ENCODE measurements at regions not wholly inside any gene's neighbourhood (a gene's known extent, or its start where the extent isn't known, plus 50 kb on each side); places are given as distances from the start of the nearest gene placed in this dataset.

DNA sequence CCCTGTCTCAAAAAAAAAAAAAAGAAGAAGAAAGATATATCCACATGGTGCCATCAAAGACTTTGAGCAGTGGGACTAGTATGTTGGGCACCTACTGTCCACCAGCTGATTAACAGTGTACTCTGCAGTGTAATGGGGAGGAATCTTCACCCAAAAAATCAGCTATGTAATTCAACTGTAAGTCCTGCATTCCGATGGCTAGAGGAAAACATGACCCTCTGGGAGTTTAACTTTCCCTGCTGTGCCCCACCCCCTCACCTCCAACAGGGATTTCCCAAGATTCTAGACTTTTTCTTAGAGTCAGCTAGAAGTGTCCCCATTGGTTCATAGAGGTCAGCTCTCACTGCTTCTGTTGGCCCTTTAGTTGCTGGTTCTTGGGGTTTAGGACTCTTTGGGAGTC lies 221.2 kb upstream of the CLINT1 start:
- no peak for DNase-seq

DNA sequence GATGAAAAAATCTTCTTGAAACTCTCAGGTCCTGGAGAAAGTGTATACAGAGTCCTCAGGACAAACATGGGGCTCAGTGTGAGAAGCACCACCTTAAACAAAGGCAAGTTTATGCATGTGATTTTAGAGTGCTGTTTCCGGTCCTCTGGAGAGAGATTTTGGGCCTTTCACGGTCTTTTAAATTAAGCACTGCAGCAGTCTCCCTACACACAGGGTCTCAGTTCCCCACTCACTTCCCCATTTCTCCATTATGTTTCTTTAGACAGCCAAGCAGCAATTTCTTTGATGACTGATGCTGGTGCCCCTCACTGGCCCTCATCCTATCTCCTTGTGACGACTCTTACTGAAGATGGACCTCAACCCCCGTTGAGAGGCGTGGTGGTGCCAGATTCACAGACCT lies 220.2 kb upstream of the CLINT1 start:
- DNase-seq: no peak

DNA sequence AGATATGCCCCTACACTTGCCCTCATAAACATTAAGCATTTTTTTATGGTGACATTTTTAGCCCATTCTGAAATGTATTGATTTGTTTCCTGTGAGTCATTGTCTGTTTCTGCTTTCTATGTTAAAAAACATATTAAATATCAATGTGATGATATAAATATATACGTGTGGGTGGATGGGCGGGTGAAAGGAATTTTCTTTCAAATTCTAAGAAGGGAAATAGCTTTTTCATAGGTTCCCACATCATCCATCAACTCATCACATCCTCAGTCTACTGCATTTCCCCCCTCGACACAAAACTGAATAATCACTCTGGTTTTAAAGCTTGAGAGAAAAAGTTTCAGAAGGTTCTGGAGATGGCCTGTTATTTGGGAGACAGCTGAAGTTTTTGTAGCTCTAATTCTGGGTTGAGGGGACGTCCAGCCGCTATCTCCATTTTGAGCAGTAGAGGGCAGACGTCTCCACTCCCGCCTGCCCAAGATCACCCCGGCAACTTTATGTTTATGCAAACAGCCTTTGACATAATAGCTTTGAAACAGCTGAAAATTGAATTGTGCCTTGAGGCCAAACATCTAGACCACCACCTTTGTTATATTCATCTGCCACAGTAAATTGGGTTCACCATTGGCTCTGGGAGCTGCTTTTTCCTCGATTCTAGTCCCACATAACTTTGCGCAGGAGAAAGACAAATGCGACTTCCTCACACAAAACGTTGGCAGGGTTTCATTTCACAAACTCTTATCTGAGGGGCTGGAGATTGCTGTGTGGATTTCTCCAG lies 216.2 kb upstream of the CLINT1 start:
- DNase-seq: peak; percentile 12

DNA sequence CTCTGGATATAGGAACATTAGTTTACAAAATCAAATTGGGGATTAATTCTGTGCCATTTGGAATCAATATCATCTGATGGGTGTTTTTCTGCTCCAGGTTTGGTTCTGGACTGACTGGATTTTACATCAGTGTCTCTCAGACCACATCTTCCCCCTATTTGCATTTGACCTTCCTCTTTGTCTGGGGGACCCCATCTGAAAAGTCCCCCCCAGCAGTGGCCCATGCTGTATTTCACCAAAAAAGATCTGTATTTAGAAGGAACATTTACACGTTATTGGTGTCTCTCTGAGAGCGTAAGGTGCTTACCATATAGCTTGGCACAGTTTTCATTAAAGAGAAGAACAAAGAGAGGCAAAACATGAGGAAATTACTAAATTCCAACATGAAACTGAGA lies 215.6 kb upstream of the CLINT1 start:
- no peak for DNase-seq

DNA sequence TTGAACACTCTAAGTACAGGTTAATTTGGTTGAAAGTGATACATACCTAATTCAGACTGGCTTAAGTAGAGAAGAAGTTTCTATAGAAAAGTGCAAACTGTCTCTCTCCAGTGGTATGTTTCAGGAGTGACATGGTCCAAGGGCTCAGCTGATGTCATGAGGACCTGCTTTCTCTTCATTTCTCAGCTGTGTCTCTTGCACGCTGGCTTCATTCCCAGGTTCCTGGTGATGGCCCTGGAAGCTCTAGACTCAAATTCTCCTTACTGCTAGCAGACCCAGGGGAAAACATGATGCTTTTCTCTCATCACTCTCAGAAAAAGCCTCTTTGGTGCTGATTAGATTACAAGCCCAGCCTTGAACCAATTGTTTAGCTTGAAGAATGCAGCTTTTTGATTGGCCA lies 211.9 kb upstream of the CLINT1 start:
- DNase-seq: no peak

DNA sequence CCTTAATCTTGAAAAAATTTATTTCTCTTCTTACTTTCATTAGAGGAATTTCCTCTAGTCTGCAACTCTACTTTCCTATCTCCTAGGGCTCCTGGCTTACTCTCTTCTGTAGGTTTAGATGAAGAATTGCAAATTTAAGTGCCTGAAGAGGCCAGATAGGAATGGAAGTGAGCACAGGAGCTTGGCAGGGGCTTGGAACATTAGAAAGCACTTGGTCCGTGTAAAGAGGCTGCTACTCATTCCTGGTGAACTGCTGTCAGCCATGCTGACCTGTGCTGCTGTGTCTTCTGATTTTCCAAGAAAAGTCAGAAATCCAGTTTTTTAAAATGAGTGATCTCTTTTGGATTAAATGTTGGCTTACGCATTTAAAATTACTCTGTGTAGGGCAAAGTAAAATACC lies 210.9 kb upstream of the CLINT1 start:
- DNase-seq: no peak

DNA sequence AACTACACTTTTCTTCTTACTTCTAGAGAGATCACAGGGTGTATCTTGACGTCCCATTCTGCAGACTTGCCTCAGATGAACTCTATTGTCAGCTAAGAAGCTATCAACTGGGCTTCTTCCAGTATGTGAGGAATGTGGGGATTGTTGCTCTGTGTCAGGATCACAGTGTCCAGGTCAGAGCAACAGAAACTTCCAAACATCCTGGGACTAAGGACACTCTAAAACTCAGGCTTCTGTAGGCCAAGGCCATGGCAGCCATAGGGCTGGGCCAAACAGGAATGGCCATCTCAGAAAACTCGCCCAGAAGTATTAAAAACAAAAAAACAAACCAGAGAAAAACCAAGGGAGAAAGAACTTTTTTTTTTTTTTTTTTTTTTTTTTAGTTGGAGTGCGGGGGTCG lies 210.0 kb upstream of the CLINT1 start:
- DNase-seq: no peak

DNA sequence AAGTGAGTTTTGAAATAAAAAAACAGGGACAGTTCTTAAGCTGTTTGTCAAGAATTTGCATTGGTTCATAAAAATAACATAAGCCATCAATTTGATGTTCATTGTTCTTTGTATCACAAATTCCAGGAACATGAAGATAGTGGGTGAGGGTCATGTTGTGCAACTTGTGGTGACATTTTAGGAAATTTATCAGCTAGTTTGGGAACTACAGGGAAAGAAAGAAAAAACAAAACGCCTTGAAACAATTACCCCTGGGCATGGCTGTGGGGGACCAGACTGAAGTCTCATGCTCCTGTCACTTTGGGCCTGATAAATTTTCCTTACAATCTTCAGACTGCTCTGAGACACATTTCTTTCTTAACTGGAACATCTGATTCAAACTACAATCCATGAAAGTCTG lies 207.1 kb upstream of the CLINT1 start:
- no peak for DNase-seq

DNA sequence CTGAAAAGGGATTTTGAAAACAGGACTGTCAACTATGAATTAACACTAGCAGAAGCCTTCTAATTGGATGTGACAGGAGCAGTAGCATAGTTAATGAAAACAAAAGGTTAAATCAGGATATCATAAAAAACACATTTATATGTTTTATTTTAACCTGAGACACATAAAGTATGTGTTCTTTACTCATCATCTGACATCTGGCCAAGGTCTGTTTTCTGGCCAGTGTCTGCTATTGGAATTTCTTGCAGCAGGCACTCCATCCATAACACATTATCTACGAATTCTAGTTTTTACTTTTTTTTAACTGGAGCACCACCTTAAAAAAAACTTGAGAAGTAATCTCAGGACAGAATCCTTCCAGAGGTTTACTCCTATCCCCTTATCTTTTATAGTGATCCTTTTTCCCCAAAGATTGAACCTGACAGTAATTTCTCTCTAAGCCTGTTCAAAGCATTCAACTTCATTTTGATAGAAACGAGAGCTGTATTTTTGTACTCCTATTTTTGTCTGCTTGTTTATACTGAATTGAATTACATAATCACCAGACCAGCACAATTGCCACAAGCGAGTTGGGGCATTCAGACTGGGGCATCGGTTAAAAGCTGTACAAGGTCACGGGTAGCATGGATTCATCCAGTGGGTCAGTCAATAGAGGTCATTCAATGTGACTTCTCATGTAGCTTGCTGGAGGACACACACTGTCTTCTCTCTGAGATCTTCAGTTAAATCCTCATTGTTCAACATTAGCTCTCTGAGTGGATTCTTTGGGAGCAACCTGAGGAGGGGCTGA lies 205.6 kb upstream of the CLINT1 start:
- no peak for DNase-seq

DNA sequence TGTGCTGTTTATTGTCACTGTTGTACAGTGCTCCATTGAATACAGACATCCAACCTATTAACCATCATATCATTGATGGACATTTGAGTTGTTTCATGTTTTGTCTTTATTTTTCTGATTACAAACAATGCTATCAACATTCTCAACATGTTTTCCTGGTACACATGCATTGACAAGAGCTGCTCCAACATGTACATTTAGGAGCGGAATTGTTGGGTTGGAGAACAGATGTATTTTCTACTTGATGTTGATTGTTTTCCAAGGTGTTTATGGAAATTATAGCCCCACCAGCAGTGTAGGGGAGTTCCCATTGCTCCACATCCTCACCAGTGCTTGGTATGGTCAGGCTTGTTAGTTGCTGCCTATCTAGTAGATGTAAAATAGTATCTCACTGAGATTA lies 204.1 kb upstream of the CLINT1 start:
- no peak for DNase-seq

DNA sequence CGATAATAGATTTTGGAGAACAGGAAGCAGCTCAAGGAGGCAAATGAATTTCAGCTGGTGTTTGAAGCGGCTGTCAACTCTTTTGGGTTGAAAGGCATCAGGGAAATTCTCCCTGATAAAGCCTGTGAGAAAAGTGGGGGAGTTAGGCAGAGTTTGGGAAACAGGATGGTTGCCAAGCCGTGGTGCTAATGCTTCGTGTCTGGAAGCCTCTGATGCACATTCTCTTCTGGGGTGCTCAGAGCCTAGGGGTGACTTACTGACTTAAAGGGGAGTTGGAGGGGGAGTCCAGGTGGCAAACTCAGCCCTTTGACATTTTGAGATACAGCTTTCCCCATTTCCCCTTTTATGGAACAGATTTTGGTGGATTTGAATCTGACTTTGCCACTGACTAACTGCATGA lies 202.5 kb upstream of the CLINT1 start:
- DNase-seq: no peak

DNA sequence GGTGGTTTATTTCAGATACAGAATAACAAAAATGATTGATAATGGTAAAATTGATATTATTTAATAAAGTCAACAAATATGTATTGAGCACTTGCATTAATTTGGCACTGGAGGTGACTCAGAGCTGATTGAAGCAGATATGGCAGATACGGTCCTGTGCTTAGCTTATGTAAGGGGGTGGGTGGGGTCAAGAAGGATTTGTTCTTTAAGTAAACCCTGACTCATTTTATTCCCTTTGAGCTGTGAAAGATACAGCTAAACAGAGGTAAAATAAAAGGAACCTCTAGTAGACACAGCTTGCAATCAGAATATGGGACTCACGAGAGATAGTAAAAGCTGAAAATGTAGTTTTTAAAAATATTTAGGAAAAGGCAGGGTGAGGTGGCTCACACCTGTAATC lies 201.3 kb upstream of the CLINT1 start:
- no peak for DNase-seq

DNA sequence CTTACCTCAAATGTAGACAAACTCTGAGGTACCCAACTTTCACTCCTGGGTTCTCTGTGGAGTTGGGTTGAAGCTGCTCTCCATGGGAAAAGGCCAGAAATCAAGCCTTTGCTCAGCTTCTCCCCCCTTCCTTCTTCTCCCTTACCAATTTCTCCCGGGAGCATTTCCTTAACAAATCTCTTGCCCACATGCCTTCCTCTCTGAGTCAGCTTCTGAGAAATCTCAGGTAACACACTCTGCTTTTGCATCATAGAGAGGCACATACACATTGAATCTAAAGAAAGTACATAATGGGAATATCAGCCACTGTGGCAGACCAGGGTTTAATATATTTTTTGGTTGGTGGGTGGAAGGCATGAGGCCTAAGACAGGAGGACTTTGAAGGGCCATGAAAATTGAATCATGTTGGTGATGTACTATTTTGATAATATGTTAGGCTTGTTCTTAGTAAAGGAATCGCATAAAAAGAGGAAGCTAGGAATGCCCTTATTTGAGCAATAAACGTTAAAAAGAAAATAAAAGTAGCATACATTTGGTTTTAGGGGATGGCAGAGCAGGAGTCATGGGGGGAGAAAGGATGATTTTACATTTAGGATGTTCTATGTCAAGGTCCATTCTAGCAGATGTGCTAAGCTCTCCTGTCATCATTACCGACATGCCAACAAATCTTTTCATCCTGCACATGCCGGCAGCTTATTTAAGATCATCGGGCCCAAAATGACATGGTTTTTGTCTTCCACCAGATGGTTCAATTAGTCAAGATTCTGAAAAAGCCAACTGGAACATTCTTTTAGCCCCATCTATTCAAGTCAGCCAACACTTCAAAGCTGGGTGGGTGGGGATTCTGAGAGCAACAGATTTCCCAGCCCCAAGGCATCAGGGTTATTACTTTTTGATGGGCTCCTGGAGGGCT lies 199.5 kb upstream of the CLINT1 start:
- DNase-seq: no peak

DNA sequence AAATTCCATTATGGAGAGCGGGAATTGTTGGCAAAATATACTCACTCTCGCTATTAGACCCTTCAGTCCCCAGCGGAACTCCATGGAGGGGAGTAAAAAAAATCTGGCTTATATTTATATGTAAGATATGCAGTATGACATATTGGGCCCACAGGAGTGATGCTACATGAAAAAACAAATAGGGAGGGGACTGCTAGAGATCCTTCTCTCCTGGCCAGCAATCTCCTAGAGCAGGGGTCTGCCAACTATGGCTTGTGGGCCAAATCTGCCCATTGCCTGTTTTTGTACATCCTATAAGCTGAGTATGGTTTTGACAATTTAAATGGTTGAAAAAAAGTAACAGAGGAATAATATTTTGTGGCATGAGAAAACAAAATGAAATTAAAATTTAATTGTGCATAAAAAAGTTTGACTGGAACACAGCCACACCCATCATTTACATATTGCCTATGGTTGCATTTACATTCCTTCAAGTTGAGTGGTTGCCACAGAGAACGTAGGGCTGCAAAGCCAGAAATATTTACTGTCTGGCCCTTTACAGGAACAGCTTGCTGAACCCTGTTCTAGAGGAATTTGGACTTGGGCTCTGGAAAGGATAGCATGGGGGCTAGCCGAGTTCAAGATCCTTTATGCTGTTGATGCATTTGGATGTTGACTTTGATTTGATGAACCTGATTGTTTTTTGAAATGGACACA lies 197.3 kb upstream of the CLINT1 start:
- DNase-seq: no peak

DNA sequence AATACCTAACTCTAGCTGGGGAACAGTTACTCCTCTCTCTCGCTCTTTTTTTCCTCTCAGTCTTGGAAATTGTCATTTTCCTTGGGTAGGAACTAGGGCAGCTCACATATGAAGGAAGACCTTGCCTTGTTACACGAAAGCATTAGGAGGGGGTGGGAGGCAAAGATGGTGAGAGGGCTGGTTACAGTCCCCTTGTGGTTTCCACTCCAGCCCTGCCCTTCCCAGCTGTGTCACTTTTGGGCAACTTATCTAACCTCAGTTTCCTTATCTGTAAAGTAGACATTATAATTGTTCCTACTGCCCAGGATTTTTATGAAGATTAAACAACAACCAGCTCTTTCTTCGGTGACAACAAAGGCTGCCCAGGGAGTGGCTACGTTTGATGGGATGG lies 196.2 kb upstream of the CLINT1 start:
- DNase-seq: no peak

DNA sequence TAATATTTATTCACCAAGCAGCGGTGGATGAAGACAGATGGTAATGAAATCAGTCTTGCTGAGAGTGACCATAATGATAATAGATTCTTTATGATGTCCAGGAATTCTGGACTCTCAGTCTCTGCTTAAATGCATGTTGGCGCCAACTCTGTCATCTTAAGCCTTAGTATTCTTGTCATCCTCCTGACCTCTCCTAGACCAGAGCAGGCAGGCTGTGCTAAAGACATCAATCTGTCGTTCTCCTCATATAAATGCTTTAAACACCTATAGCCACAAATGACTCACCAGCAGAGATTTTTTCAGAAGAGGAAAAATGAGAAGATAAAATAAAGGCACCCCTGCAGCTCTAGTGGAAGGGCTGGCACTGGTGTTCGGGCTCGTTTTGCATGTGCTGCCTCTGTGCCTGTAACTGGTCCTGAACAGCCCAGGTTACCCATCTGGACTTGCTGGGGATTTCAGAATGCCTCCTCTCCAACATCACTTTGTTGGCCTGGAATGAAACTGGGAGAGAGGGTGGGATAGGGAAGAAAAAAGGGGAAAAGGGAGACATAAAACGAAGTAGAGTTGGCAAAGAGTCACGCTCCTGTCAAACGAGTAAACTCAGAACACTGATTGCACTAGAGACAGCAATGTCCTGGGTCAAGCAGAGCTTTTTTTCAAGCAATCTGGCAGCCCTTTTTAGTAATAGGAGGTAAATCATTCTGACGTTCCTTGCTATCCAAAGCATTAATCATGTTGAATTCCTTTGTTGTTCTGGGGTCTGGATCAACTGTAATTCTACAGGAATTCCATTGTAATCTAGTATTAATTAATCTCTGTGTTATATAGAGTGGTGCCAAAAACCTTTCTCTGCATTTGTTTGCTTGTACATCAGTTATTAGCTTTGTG lies 195.5 kb upstream of the CLINT1 start:
- DNase-seq: no peak

DNA sequence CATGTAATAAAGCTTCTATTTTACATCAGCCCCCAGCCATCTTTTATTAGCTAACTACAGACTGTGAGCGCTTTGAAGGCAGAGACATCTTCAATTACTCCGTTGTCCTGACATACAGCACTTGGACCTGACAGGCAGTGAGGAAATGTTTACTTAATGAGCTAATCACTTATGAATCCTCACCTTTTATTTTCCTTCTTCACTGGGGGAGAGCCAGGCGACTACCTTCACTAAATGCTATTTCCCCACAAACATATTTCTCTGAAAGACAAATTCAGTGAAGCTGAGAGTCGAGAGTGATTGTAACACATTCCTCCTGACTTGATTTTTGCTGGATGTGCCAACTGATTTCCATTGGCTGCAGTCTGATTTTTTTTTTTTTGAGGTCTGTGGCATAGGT lies 192.1 kb upstream of the CLINT1 start:
- no peak for DNase-seq

DNA sequence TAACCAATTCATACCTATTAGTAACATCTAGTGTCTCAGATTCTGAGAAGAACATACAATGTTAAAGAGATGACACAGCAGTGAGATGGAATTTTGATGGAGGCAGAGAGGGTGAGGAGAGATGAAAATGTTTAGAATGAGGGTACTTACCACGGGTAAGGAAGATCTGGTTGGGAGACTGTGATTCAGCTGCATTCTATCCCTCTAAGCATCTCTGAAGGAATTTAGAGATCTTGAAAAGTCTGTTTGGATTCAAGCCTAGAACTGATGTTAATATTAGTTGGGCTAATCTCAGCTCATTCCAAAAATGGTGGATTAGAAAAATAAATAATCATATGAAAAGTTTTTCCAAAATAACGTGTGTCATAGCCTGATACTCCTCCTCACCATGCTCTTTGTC lies 191.5 kb upstream of the CLINT1 start:
- no peak for DNase-seq

DNA sequence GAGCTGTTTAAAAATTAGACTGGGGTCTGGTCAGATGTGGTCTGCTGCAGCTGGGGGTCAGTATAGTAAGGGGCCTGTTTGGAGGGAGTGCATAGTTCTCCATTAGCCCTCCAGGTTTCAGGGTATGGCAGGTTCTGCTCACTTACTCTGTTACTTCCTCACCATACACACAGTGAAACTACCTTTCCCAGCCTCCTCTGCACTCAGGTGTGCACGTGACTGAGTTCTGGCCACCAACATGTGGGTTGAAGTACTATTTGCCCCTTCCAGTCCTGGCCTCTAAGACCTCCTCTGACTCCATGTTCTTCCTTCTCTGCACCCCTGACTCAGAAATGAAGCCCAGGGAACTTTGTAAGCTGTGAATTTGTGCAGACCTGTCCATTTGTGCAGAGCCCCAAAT lies 190.5 kb upstream of the CLINT1 start:
- no peak for DNase-seq

DNA sequence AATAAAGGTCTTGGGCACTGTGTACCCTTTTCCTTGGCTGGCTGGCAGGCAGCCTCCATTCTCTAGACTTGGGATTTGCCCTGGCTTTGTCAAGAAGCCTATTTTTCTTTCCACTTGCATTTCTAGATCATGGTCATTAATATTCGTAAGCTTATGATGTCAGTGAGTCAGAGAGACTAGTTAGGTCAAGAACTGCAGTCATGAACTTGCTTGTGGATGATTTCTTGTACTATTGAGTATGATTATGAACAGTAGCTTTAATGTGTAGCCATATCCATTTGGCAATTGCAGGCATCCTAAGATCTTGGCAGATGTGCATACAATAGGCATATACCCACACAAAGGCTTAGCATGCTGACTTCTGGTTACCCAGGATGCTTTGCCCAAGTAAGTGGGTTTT lies 186.8 kb upstream of the CLINT1 start:
- DNase-seq: no peak

DNA sequence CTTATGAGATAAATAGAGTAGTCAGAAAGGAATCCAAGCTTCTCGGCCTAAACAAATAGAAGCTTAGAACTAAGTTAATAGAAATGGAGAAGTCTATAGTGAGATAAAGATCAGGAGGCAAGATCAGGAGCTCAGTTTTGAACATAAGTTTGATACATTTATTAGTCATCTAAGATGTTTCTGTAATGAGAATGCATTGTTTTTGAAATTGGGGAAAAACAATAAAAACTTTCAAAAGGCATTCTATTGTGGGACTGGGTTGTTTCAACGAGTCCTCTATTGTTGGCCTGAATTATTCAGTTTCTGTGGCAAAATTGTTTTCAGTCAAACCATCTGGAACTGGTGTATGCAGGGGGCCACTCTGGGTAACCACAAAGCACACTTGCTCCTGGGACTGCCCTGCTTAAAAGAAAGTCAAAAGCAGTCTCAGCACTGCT lies 181.0 kb upstream of the CLINT1 start:
- no peak for DNase-seq

DNA sequence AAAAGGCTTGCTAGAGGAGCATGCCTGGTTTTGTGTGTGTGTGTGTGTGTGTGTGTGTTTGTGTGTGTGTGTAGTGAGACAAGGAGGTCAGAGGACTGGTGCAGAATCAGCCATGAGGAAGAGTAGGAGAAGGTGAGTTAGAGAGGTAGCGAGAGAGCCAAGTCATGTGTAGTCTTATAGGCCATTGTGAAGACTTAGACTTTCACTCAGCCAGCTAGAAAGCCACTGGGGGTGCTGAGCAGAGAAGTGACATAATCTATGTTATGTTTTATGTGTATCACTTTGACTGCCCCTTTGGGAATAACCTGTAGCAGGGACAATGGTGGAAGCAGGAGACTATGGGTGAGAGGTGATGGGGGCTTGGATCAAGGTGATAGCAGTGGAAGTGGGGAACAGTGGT lies 180.5 kb upstream of the CLINT1 start:
- DNase-seq: no peak

Data from activated T-cell treated with anti-CD3 and anti-CD28 coated beads for 4 hours (primary cell).